Neural cell (in vitro differentiated cells): ENCODE measurements at regions not wholly inside any gene's neighbourhood (a gene's known extent, or its start where the extent isn't known, plus 50 kb on each side); places are given as distances from the start of the nearest gene placed in this dataset.

Experiments
- H2AFZ ChIP-seq: fragments of 200-600, 300-800 bp; sonication (generic), shearing (Covaris generic); 2 replicates; pipeline ENCODE4 v1.6.0; 2014; ENCODE audit warnings: low read depth, mild to moderate bottlenecking, antibody characterized with exemption, low read length, moderate library complexity
- H3F3A ChIP-seq: fragments of 200-600 bp; shearing (Covaris generic); 2 replicates; pipeline ENCODE4 v1.6.1; 2016; ENCODE audit warnings: mild to moderate bottlenecking, moderate library complexity, mixed read lengths, antibody characterized with exemption, low read length; ENCODE audit not compliant: insufficient read depth, poor library complexity, severe bottlenecking
- H3K27ac ChIP-seq: fragments of 200-600, 300-800 bp; sonication (generic), shearing (Covaris generic); 2 replicates; pipeline ENCODE4 v1.5.1; 2014; ENCODE audit warnings: mild to moderate bottlenecking, low read length, moderate library complexity
- H3K27me3 ChIP-seq: fragments of 300-800, 200-600 bp; sonication (generic), shearing (Covaris generic); 2 replicates; pipeline ENCODE4 v1.6.0; 2014; ENCODE audit warnings: mild to moderate bottlenecking, low read depth, low read length, moderate library complexity; ENCODE audit not compliant: insufficient read depth
- H3K36me3 ChIP-seq: fragments of 300-800, 200-600 bp; sonication (generic), shearing (Covaris generic); 2 replicates; pipeline ENCODE4 v1.5.1; 2014; ENCODE audit warnings: mild to moderate bottlenecking, antibody characterized with exemption, low read length, moderate library complexity; ENCODE audit not compliant: insufficient read depth
- H3K4me2 ChIP-seq: fragments of 300-800, 200-600 bp; sonication (generic), shearing (Covaris generic); 2 replicates; pipeline ENCODE4 v1.6.0; 2014; ENCODE audit warnings: mild to moderate bottlenecking, low read length
- H3K4me3 ChIP-seq: fragments of 300-800, 200-600 bp; sonication (generic), shearing (Covaris generic); 2 replicates; pipeline ENCODE4 v1.5.1; 2014; ENCODE audit warnings: mild to moderate bottlenecking, low read length, moderate library complexity
- H3K79me2 ChIP-seq: fragments of 200-600 bp; shearing (Covaris generic); replicated peaks from 2 replicates; pipeline ENCODE4 v1.6.0; 2014; ENCODE audit warnings: mild to moderate bottlenecking, low read length, moderate library complexity; ENCODE audit not compliant: insufficient read depth
- H3K9ac ChIP-seq: fragments of 300-800, 200-600 bp; sonication (generic), shearing (Covaris generic); 2 replicates; pipeline ENCODE4 v1.6.1; 2016; ENCODE audit warnings: mild to moderate bottlenecking, low read length, mixed read lengths
- H3K9me2 ChIP-seq: fragments of 200-600 bp; shearing (Covaris generic); 2 replicates; pipeline ENCODE4 v1.6.1; 2016; ENCODE audit warnings: mild to moderate bottlenecking, low read length, mixed read lengths; ENCODE audit not compliant: insufficient read depth
- H3K9me3 ChIP-seq: fragments of 200-600, 300-800 bp; sonication (generic), shearing (Covaris generic); 2 replicates; pipeline ENCODE4 v1.6.1; 2016; ENCODE audit warnings: mild to moderate bottlenecking, mixed run types, low read length, moderate library complexity, mixed read lengths
- H4K20me1 ChIP-seq: fragments of 200-600 bp; shearing (Covaris generic); 2 replicates; pipeline ENCODE4 v1.6.1; 2016; ENCODE audit warnings: mild to moderate bottlenecking, mixed run types; ENCODE audit not compliant: insufficient read depth
- CTCF ChIP-seq: fragments of 450-650 bp; IDR thresholded peaks from 2 replicates; pipeline ENCODE4 v1.5.1; 2014; ENCODE audit warnings: antibody characterized with exemption, mild to moderate bottlenecking, moderate library complexity; ENCODE audit not compliant: poor library complexity, severe bottlenecking
- EP300 ChIP-seq: fragments of 450-650 bp; conservative IDR thresholded peaks from 2 replicates; pipeline ENCODE4 v1.6.1; 2014; ENCODE audit warnings: antibody characterized with exemption, mild to moderate bottlenecking, moderate library complexity; ENCODE audit not compliant: poor library complexity, severe bottlenecking
- EZH2 ChIP-seq: fragments of 200-600, 300-800 bp; shearing (Covaris generic), sonication (generic); IDR thresholded peaks from 2 replicates; pipeline ENCODE4 v1.6.1; 2014; ENCODE audit warnings: antibody characterized with exemption, low read length, borderline replicate concordance, mild to moderate bottlenecking; ENCODE audit not compliant: insufficient read depth, poor library complexity, severe bottlenecking
- MXI1 ChIP-seq: fragments of 450-650 bp; conservative IDR thresholded peaks from 2 replicates; pipeline ENCODE4 v1.6.1; 2014; ENCODE audit warnings: antibody characterized with exemption, mild to moderate bottlenecking; ENCODE audit not compliant: poor library complexity, severe bottlenecking
- POLR2AphosphoS5 ChIP-seq: IDR thresholded peaks from 2 replicates; pipeline ENCODE4 v1.6.1; 2012
- RAD21 ChIP-seq: fragments of 450-650 bp; conservative IDR thresholded peaks from 2 replicates; pipeline ENCODE4 v1.6.1; 2014; ENCODE audit warnings: antibody characterized with exemption, mild to moderate bottlenecking, moderate library complexity
- REST ChIP-seq: IDR thresholded peaks from 2 replicates; pipeline ENCODE4 v1.6.1; 2012; ENCODE audit warnings: borderline replicate concordance
- SMC3 ChIP-seq: fragments of 450-650 bp; conservative IDR thresholded peaks from 2 replicates; pipeline ENCODE4 v1.6.1; 2014; ENCODE audit warnings: antibody characterized with exemption, mild to moderate bottlenecking, moderate library complexity; ENCODE audit not compliant: poor library complexity
- TAF1 ChIP-seq: IDR thresholded peaks from 2 replicates; pipeline ENCODE4 v1.6.1; 2012; ENCODE audit warnings: low read depth

GRCh38 chrX:124747295-124747694, 400.9 kb downstream of the SH2D1A start:
- H3K79me2 ChIP-seq = no peaks in the 10 kb centered on the region
- no peaks in the 10 kb centered on the region for H3K36me3 ChIP-seq
- H3K27me3 ChIP-seq = no peaks in the 10 kb centered on the region
- H3K9me3 ChIP-seq = no peaks in the 10 kb centered on the region
- no peak overlapping the region for H3K4me2 ChIP-seq
- no peaks in the 10 kb centered on the region for H4K20me1 ChIP-seq
- H3K9me2 ChIP-seq = no peaks in the 10 kb centered on the region
- H3K27ac ChIP-seq = no peak overlapping the region
- TF ChIP-seq CTCF (no peak), TAF1 (no peak), MXI1 (no peak), EZH2 (no peak), RAD21 (no peak), EP300 (no peak), POLR2AphosphoS5 (no peak)
- H2AFZ ChIP-seq = no peak overlapping the region
- no peak overlapping the region for H3K4me3 ChIP-seq
- H3K9ac ChIP-seq = no peak overlapping the region
- no peaks in the 10 kb centered on the region for H3F3A ChIP-seq

- Histone ChIP-seq H3K4me3 (no peak overlapping the region), H3F3A (no peaks in the 10 kb centered on the region), H3K36me3 (no peaks in the 10 kb centered on the region), H3K9me3 (no peaks in the 10 kb centered on the region), H3K27me3 (no peaks in the 10 kb centered on the region), H4K20me1 (no peaks in the 10 kb centered on the region), H3K27ac (no peak overlapping the region), H3K9ac (no peak overlapping the region), H2AFZ (no peak overlapping the region), H3K4me2 (no peak overlapping the region), H3K79me2 (no peaks in the 10 kb centered on the region), H3K9me2 (no peaks in the 10 kb centered on the region)
- TF ChIP-seq TAF1 (no peak), SMC3 (no peak), EP300 (no peak), RAD21 (no peak), REST (no peak), CTCF (no peak), MXI1 (no peak), EZH2 (no peak), POLR2AphosphoS5 (no peak)
These were observed 418.0 kb downstream of the SH2D1A start for GRCh38 chrX:124764354-124764753.
